ENCODE measurements at regions not wholly inside any gene's neighbourhood (a gene's known extent, or its start where the extent isn't known, plus 50 kb on each side); places are given as distances from the start of the nearest gene placed in this dataset.

DNA sequence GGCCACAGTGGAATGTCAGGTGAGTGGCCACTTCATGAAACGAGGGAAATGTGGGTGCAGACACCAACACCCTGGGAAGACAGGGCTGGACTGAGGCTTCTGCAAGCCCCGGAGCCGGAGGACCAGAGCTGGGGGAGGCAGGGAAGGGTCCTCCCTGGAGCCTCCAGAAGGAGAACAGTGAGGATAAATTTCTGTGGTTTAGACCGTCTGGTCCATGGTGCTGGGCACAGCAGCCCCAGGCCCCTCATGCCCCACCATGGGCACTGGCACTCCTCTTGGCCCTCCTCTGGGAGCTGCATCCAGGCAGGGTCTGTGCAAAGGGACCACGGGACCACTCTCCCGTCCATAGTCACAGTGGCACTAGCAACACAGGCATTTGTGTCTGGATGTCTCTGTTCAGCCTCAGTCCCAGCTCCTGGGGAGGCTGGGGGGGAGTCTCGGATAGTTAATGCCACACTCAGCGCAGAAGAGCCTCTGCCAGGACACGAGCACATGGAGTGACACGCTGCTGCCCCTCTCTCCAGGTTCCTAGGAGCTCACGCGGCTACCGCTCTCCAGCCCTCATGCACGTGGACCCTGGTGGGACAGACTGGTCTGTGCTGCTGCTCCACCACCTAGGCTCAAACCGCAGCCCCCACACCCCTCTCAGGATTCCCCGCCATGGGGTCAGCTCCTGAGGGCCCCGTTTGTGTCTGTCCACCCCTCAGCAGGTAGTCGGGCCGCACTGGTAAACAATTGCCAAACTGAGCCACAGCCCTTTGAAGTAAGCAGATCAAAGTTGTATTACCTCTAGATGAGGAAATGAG is 305.9 kb upstream of the SALL3 start:
- DNase-seq: no peak

- DNase-seq: no peak
These were observed 304.4 kb upstream of the SALL3 start for GRCh38 chr18:78675231-78675630.

DNA sequence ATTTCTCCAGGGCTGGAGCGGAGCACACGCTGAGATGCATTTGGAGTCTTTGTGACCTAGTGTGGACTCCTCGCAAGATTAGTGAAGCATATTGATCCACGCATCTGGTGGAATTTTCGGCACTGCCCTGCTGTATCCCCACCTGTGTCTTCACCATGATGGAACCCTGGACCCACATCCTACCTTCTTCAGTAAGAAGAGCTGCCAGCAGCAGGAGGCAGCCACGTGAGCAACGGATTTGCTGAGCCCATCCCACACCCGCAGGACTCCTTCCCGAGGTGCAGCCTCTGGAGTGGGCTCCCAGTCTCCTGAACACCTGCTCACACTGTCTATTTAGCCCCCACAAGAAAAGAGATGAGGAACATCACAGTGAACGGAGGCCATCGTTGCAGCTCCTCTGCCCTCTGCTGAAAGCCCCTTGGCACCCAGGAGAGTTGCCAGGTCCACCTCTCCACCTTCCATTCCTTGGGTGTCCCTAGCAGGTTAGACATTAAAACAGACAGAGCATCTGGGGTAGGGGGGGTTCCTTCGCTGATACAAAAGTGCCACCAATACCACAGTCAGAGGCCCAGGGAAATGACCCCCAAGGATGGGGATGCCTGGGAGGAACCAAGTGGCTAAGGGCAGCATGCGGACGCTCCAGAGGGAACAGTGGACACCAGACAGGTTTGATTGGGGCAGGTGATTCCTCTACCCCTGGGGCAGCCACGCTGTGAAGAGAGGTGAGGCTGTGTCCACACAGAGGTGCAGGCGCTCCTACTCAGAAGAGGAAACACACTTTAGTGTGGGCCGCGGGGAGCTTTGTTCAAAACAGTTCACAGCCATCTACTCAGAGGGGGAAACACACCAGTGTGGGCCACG is 302.8 kb upstream of the SALL3 start:
- DNase-seq: no peak

- no peak for DNase-seq
These were observed 301.9 kb upstream of the SALL3 start for GRCh38 chr18:78677483-78678317.

- DNase-seq: no peak
These were observed 301.3 kb upstream of the SALL3 start for GRCh38 chr18:78678318-78678695.

GRCh38 chr18:78679031-78679430 is 300.6 kb upstream of the SALL3 start:
- no peak for DNase-seq

GRCh38 chr18:78679613-78680260 is 299.9 kb upstream of the SALL3 start:
- no peak for DNase-seq

- DNase-seq: no peak
These were observed 298.2 kb upstream of the SALL3 start for GRCh38 chr18:78681396-78681795.

- no peak for DNase-seq
These were observed 297.7 kb upstream of the SALL3 start for GRCh38 chr18:78681934-78682333.

- DNase-seq: no peak
These were observed 296.9 kb upstream of the SALL3 start for GRCh38 chr18:78682716-78683115.

DNA sequence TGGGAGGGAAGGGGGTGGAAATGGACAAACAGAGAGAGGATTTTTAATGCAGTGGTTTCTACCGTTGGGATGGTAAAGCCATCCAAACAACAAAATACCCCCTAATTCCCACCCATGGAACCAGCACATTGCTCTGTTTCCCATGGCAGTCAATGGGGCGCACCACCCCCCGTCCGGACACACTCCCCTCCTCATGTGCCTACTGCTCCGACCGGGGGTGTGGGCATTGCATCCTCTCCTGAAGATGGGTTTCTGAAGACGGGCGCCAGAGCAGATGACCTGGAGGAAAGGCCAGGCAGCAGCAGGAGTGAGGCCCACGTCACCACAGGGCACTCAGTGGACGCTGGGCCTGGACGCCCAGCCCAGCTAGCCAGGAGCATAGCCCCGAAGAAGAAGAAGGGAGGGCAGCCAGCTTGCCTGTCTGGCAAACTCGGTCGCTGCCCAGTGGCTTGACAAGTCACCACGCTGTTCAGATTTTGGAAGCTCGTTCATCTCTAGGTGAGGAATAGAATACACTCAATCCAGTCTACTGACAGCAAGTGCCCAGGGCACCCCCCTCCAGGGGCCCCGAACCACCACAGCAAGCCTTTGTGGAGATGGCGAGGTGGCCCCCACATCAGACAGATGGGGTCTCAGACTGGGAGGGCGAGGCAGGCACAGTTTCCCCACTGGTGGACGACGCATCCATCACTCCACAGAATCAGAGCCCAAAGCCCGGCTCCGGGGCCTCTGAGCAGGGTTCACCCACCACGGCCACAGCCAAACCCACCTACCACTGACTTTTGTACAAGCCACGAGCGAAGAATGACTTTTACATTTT is 296.2 kb upstream of the SALL3 start:
- DNase-seq: no peak

DNA sequence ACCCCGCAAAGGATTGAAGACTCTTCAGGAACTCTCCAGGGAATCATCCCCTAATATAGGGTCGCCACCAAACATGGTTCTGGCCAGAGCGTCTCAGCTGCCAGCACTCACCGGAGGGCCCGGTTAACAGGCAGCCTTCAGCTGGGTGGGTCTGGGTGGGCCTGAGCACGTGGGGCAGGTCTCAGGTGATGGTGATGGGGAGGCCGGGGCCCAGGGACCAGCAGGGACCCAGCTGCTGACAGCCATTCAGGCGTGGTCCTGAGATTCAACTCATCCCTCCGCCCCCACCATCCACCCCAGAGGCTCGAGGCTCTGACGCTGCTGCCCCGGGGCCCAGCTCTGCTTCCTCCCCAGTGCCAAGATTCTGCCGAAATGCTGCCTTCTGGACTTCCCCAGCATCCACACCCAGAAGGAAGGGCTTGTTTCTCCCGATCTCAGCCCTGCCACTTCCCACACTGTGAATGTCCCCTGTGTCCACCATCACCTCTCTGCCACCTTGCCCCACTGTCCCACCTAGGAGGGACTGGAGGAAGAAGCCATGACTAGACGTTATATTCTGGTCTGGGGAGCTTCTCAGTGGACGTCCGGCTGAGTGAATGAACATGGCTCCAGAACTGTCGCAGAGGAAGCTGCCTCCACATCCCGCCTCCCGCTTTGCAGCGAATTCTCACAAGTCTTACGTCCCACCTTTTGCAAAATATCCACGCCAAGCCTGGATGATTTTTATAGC is 294.2 kb upstream of the SALL3 start:
- DNase-seq: no peak

DNA sequence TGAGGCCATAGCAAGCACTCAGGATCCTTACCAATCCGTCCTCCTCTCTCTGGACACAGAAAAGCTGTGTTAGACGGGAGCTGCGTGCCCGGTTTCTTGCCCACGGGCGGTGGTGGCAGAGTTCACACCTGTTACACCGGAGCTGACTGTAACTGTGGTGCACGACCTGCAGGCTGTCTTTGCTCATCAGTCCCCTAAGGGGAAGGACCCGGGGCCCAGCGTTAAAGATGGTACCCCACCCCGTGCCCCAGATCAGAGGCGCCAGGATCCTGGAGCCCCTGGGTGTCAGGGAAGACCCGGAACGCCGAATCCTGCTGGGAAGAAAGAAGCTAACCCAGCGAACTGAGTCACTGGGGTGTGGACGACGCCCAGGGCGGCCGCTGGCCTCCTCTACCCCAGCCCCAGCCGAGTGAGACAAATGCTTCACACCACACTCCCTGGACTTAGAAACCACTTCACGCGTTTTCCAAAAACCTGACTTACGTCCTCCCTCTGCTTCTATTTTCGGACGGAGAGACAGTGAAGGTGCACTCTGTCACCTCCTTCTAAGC is 293.6 kb upstream of the SALL3 start:
- DNase-seq: no peak

- DNase-seq: no peak
These were observed 292.5 kb upstream of the SALL3 start for GRCh38 chr18:78686976-78687685.

DNA sequence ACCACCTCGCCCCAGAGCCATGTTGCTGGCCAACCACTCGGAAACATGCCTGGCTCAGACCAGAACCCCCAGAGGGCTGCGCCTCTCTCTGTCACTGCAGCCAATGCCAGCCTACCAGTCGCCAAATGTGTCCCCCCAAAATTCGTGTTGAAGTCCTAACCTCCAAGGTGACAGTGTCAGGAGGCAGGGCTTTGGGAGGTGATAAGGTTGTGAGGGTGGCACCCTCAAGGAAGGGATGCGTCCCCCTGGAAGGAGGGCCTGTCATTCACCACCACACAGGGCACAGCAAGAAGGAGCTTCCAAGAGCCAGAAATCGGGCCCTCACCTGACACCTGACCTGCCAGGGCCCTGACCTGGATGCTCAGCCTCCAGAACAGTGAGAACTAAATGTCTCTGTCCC is 291.9 kb upstream of the SALL3 start:
- no peak for DNase-seq

GRCh38 chr18:78688249-78688648 is 291.4 kb upstream of the SALL3 start:
- no peak for DNase-seq

GRCh38 chr18:78688916-78689315 is 290.7 kb upstream of the SALL3 start:
- no peak for DNase-seq

- DNase-seq: no peak
These were observed 290.0 kb upstream of the SALL3 start for GRCh38 chr18:78689606-78690005.

GRCh38 chr18:78692105-78692504 is 287.5 kb upstream of the SALL3 start:
- DNase-seq: no peak

GRCh38 chr18:78693429-78693828 is 286.2 kb upstream of the SALL3 start:
- no peak for DNase-seq
